Endothelial cell (in vitro differentiated cells): ENCODE measurements at regions not wholly inside any gene's neighbourhood (a gene's known extent, or its start where the extent isn't known, plus 50 kb on each side); places are given as distances from the start of the nearest gene placed in this dataset.

Experiments
- DNase-seq: peaks from one replicate; pipeline ENCODE4 v3.0.0; 2021; ENCODE audit warnings: low spot score
- H3K27ac Mint-ChIP-seq: one replicate; pipeline ENCODE4 v1.8.0; 2021; ENCODE audit warnings: mixed read lengths, inconsistent platforms; ENCODE audit not compliant: unreplicated experiment
- H3K27me3 Mint-ChIP-seq: one replicate; pipeline ENCODE4 v1.8.0; 2021; ENCODE audit warnings: mild to moderate bottlenecking, moderate library complexity, mixed read lengths, inconsistent platforms; ENCODE audit not compliant: unreplicated experiment
- H3K36me3 Mint-ChIP-seq: one replicate; pipeline ENCODE4 v1.8.0; 2021; ENCODE audit warnings: mild to moderate bottlenecking, low read depth, mixed read lengths, inconsistent platforms; ENCODE audit not compliant: unreplicated experiment
- H3K4me1 Mint-ChIP-seq: one replicate; pipeline ENCODE4 v1.8.0; 2021; ENCODE audit warnings: mild to moderate bottlenecking, mixed read lengths, inconsistent platforms; ENCODE audit not compliant: unreplicated experiment
- H3K4me3 Mint-ChIP-seq: one replicate; pipeline ENCODE4 v1.8.0; 2021; ENCODE audit warnings: mild to moderate bottlenecking, mixed read lengths, inconsistent platforms; ENCODE audit not compliant: unreplicated experiment
- H3K9me3 Mint-ChIP-seq: one replicate; pipeline ENCODE4 v1.8.0; 2021; ENCODE audit warnings: mixed read lengths, inconsistent platforms; ENCODE audit not compliant: unreplicated experiment
- TF ChIP-seq, protein P1 (sequence below): fragments of 200-600 bp; sonication (generic); IDR thresholded peaks from one replicate; pipeline ENCODE4 v1.5.0; 2021; ENCODE audit warnings: antibody characterized with exemption; ENCODE audit not compliant: unreplicated experiment

DNA sequence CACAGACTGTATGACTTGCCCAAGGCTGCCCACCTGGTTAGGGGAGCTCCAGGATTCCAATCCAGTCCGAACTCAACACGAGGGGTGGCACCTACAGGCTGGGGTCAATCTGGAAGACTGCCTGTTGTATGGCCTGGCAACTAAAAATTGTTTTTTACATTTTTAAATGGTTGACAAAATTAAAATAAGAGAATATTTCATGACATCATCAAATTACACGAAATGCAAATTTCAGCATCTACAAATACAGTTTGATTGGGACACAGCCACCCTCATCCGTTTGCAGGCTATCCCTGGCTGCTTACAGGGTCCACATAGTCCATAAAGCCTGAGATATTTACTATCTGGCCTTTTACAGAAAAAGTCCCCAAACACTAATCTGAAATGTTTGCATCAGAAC is 235.9 kb upstream of the GMDS start:
- TF ChIP-seq, protein P1, sequence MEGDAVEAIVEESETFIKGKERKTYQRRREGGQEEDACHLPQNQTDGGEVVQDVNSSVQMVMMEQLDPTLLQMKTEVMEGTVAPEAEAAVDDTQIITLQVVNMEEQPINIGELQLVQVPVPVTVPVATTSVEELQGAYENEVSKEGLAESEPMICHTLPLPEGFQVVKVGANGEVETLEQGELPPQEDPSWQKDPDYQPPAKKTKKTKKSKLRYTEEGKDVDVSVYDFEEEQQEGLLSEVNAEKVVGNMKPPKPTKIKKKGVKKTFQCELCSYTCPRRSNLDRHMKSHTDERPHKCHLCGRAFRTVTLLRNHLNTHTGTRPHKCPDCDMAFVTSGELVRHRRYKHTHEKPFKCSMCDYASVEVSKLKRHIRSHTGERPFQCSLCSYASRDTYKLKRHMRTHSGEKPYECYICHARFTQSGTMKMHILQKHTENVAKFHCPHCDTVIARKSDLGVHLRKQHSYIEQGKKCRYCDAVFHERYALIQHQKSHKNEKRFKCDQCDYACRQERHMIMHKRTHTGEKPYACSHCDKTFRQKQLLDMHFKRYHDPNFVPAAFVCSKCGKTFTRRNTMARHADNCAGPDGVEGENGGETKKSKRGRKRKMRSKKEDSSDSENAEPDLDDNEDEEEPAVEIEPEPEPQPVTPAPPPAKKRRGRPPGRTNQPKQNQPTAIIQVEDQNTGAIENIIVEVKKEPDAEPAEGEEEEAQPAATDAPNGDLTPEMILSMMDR, result no peak
- H3K27me3 Mint-ChIP-seq, result no peaks in the 10 kb centered on the region
- no peak for DNase-seq
- H3K4me1 Mint-ChIP-seq, result no peaks in the 10 kb centered on the region
- no peak overlapping the region for H3K27ac Mint-ChIP-seq
- H3K36me3 Mint-ChIP-seq, result no peaks in the 10 kb centered on the region
- H3K9me3 Mint-ChIP-seq, result no peaks in the 10 kb centered on the region
- H3K4me3 Mint-ChIP-seq, result no peak overlapping the region

DNA sequence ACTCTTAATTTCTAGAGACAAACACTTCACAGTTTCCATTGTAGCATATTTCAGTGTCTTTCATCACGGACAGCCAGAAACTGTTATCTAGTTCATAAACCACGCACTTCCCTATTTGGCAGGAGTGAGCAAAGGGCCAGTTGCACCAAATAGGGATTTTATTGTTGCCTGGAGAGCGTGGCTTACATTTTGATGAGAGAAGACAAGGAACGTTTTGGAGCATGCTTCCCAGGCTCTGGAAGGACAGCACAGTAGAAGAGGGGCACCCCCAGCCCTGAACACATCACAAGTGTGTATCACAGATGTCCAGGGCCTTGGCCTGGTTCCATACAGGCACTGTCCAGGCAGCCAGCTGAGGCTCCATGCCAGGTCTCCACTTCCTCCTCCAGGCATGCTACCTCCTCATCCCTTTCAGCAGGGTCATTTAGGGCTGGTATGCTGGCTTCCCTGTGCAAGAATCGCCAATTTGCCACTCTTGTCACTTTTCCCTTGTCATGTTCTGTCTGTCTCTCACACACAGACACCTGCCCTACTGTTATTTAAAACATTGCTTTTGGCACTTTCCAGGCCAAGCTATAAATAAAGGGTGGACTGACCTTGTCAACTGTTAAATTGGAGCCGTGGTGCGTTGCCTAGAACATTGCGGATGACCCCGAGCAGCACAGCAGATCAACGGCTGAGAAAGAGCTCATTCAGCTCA is 235.0 kb upstream of the GMDS start:
- Mint-ChIP-seq H3K27ac (no peak overlapping the region), H3K27me3 (no peaks in the 10 kb centered on the region), H3K4me3 (no peak overlapping the region), H3K36me3 (no peaks in the 10 kb centered on the region), H3K4me1 (no peaks in the 10 kb centered on the region), H3K9me3 (no peaks in the 10 kb centered on the region)
- no peak for DNase-seq
- TF ChIP-seq, protein P1, result no peak

DNA sequence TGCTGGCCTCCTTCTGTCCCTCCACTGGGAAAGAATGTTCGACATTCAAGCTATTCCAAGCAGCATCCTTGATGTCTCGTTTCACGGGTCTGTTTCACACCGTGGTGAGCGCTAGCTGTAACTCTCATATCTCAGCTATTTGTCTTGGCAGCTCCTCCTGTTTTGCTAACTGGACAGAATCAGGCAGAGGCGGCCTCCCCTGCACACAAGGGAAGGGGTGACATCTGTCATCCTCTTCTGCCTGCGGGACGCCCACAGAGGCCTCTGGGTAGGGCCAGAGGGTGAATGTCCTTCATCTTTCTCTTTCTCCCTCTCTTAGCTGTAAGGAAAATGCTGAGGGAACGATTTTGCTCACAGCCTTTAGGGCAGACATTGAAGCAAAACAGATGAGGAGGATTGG is 232.8 kb upstream of the GMDS start:
- no peaks in the 10 kb centered on the region for H3K27me3 Mint-ChIP-seq
- H3K4me3 Mint-ChIP-seq, result no peak overlapping the region
- no peak overlapping the region for H3K27ac Mint-ChIP-seq
- H3K4me1 Mint-ChIP-seq, result no peaks in the 10 kb centered on the region
- no peaks in the 10 kb centered on the region for H3K36me3 Mint-ChIP-seq
- no peaks in the 10 kb centered on the region for H3K9me3 Mint-ChIP-seq
- TF ChIP-seq, protein P1, result no peak
- DNase-seq, result no peak

DNA sequence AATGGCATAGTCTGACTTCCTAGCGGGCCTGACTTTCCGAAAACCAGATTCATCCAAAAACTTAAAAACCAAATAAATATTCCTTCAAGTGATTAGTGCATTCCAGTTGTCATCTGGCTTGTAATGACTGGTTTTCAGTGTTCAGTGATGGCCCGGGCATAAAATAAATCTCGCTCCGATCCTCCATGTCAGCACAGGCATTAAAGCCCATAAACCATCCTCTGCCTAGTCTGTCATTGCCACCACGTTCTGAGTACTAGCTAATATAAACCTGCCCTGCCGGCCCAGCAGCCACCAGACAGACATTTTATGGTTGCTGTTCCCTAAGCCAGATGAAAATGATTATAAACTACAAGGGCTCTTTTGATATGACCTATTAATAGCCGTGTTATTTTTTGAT is 232.3 kb upstream of the GMDS start:
- Mint-ChIP-seq H3K4me3 (no peak overlapping the region), H3K9me3 (no peaks in the 10 kb centered on the region), H3K4me1 (no peaks in the 10 kb centered on the region), H3K27me3 (no peaks in the 10 kb centered on the region), H3K27ac (no peak overlapping the region), H3K36me3 (no peaks in the 10 kb centered on the region)
- no peak for DNase-seq
- TF ChIP-seq, protein P1, result no peak

DNA sequence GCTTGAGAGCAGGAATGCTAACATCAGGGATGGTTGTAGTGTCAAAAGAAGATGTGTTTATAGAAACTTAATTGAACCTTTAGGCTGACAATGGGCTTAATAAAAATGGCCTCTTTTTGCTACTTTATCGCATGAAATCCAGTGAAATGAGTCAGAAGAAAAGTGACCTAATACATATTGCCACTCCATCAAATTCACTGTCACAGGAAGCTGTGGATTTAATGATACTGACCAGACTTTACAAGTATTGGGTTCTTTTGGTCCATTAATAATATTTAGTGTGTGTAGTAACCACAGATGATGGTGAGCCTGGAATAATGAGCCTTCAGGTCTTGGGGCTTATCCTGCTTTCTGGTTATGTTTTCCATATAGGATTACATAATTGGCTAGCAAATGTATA is 231.8 kb upstream of the GMDS start:
- no peak overlapping the region for H3K4me3 Mint-ChIP-seq
- no peaks in the 10 kb centered on the region for H3K27me3 Mint-ChIP-seq
- no peaks in the 10 kb centered on the region for H3K9me3 Mint-ChIP-seq
- TF ChIP-seq, protein P1, result no peak
- no peaks in the 10 kb centered on the region for H3K36me3 Mint-ChIP-seq
- H3K4me1 Mint-ChIP-seq, result no peaks in the 10 kb centered on the region
- no peak overlapping the region for H3K27ac Mint-ChIP-seq
- no peak for DNase-seq
